Stimulated activated CD8-positive, alpha-beta memory T cell treated with anti-CD3 and anti-CD28 coated beads, Interleukin-15, amount 100 ng/mL, for 1 hour (primary cell): ENCODE measurements at regions not wholly inside any gene's neighbourhood (a gene's known extent, or its start where the extent isn't known, plus 50 kb on each side); places are given as distances from the start of the nearest gene placed in this dataset.
"Not testable (repeated sequence)": the region's sequence is repeated elsewhere in the genome, so short reads cannot be mapped to it uniquely, and the experiment has no call there.

ENCODE experiments used
- DNase-seq: peaks from one replicate; pipeline ENCODE4 v3.0.0-alpha.2; 2020; ENCODE audit warnings: low read depth

DNA sequence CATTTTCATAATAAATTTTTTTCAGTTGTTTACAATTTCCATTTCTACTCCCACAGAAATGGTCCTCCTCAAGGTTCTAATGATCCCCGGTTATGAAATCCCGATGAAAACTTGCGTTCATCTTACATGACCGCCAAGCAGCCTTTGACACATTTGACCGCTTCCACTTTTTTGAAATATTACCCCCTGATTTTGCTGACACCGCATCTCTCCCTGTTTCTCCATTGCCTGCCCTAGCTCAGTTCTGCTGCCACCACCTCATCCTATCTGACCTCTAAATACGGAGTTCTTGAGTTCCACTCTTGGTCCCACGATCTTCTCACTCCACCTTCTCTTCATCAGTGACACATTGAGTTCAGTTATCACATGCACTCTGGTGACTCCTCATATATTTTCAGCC, 74.1 kb downstream of the SLC35B3 start:
- no peak for DNase-seq

DNA sequence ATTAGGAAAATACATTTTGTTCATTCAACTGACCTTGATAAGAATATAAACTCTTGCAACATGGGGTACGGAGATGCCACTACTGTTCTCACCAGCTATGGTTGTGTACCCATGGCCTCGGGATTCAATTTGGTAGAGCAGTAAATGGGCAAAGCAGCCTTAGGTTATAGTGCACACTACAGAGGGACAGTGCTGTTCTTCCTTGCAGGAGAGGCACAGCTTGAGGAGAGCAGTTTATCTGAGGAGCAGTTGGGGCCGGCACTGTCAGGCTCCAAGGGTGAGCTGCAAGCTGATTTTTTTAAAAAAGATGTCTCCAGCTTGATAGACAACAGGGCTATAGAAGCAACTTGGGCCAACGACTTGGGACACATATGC, 82.4 kb downstream of the SLC35B3 start:
- no peak for DNase-seq

GRCh38 chr6:8352335-8352965, 82.9 kb downstream of the SLC35B3 start:
- no peak for DNase-seq

- no peak for DNase-seq
Observed at GRCh38 chr6:8343600-8343999, 91.7 kb downstream of the SLC35B3 start.

GRCh38 chr6:8342241-8342819, 93.0 kb downstream of the SLC35B3 start:
- DNase-seq: no peak

GRCh38 chr6:8337147-8337546, 98.2 kb downstream of the SLC35B3 start:
- no peak for DNase-seq

DNA sequence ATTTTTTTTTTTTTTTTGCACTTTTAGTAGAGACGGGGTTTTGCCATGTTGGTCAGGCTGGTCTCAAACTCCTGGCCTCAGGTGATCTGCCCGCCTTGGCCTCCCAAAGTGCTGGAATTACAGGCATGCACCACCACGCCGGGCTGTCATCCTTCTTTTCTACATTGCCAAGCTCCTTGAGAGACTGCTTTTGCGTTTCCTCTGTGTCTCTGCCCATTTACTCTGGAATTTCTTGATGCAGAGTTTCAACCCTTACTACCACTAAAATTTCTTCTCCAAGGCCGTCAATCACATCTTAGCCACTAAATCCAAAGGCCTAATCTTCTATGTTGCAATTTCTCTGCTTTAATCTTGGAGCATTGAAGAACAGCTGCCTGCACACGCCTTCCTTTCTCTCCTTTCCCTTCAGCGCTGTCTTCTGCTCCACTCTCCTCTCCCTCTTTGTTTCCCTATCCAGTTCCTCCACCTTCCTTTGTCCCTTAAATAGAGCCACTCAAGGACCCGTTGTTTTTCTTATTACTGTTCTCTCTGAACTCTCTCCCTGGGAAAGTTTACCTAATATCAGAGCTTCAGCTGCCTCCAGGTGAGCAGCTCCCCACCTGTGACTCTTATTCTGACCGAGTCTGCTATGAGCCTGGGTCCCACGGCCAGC, 98.8 kb downstream of the SLC35B3 start:
- DNase-seq: no peak

DNA sequence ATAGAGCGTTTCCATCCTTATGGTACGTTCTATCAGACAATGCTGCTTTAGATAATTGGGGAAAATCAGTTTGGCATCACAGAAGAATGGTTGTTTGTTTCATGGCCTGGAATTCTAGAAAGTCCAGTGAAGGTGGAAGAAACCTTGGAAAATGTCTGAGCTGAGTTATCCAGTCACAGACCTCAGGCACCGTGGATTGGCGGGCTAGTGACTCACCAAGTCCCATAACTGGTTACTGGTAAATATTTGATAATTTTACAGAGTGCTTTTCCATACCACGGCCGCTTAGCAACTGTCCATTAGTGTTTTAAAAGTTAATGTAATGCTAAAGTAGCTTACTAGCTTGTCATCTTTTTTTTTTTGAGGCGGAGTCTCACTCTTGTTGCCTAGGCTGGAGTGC, 99.4 kb downstream of the SLC35B3 start:
- DNase-seq: no peak

DNA sequence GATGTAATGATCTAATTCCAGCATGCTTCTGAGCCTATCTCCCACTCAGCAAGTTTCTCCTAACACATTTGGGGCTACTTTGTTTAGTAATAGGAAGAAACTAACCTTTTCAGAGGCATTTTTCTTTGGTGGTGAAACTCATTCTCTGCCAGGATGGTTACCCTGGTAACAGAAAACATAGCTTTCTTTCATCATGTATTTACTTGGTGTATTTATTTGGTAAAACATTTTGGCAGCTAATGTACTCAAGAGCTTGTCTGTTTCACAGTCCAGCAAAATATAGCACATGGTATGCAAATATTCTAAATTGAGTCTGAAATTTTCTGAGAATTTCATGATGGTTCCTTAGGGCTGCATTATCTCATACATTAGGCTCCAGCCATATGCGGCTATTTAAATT, 100.0 kb downstream of the SLC35B3 start:
- DNase-seq: no peak

GRCh38 chr6:8334113-8334512, 101.2 kb downstream of the SLC35B3 start:
- no peak for DNase-seq

- no peak for DNase-seq
Observed at GRCh38 chr6:8329562-8329961, 105.8 kb downstream of the SLC35B3 start.

DNA sequence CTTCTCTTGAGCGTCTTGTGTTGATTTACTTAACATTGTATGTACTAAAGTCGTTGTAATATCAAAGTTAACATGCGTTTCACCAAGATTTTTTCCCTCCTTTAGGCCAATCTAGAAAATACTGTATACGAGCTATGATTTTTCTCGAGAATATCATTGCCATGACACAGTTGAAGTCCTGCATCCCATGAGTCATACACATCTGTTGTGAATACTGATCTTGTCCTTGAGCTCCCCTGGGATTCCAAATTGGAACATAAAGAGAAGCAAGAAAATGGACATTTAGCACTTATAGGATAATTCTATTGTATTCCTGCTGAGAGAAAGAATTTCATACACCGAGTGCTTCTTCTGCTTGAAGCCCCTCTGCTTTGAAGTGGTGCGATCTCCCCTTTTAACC, 109.6 kb downstream of the SLC35B3 start:
- no peak for DNase-seq

GRCh38 chr6:8322659-8323058, 112.7 kb downstream of the SLC35B3 start:
- no peak for DNase-seq

DNA sequence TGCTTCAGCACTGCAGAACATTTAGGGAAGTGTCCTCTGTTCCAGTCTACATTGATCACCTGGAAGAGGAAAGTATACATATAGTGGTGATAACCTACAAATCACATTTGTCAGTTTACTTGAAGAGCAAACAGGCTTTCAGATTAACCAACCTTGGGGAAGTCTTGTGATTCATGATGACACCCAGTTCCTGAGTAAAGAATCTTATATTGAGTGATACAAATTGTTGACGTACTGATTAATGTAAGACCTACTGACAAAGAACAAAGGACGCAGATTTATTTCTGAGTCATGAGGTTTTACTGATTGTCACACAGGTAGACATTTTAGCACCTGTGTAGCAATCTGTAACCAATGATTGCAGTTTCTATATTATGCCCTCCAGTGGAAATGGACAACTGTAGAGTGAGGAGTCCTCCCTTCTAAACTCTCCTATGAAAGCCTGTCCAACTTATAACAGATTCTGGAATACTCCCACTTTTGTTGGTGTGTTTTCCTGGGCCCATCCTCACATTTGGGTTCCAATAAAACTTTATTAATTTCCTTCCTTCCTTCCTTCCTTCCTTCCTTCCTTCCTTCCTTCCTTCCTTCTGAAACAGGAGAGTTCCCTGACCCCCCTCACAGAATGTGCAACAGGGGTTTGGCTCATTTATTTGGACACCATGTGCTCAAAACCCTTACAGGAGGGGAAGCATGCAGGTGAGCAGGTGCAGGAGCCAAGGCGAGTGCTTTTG, 113.5 kb downstream of the SLC35B3 start:
- no peak for DNase-seq

DNA sequence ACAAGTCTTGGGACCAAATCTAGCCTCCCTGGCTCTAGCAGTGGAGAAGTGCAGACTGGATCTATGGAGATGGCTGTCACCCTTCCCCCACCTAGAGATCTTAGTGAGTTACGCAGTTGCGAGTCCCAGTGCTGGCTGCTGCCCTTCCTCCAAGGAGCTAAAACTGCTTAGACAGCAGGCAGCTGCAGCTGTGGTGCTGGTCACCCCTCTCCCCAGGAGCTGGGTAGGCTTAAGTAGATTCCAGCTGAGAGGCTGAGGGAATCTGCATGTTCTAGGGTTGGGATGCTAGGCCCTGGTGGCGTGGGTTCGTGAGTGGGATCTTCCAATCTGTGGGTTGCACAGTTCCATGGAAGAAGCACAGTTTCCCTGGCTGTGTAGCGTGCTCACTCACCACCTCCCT, 120.2 kb downstream of the SLC35B3 start:
- no peak for DNase-seq

GRCh38 chr6:8301502-8301901, 133.8 kb downstream of the SLC35B3 start:
- no peak for DNase-seq

DNA sequence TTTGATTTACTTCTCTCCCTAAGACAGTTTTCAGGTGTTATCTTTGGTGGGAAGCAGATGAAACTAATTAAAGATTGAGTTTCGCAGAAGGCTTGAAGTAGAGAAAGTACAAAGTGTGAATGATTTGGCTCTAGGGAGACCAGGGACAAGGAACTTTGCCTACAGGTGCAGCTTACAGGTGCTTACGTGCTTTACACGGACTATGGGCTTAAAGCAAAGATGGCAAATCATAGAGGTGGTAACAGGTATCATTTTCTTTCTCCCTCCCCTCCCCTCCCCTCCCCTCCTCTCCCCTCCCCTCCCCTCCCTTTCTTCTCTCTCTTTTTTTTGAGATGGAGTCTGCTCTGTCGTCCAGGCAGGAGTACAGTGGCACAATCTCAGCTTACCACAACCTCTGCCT, 136.3 kb downstream of the SLC35B3 start:
- no peak for DNase-seq

GRCh38 chr6:8282946-8283345, 152.4 kb downstream of the SLC35B3 start:
- DNase-seq: not testable (repeated sequence)

GRCh38 chr6:8282380-8282779, 153.0 kb downstream of the SLC35B3 start:
- no peak for DNase-seq

DNA sequence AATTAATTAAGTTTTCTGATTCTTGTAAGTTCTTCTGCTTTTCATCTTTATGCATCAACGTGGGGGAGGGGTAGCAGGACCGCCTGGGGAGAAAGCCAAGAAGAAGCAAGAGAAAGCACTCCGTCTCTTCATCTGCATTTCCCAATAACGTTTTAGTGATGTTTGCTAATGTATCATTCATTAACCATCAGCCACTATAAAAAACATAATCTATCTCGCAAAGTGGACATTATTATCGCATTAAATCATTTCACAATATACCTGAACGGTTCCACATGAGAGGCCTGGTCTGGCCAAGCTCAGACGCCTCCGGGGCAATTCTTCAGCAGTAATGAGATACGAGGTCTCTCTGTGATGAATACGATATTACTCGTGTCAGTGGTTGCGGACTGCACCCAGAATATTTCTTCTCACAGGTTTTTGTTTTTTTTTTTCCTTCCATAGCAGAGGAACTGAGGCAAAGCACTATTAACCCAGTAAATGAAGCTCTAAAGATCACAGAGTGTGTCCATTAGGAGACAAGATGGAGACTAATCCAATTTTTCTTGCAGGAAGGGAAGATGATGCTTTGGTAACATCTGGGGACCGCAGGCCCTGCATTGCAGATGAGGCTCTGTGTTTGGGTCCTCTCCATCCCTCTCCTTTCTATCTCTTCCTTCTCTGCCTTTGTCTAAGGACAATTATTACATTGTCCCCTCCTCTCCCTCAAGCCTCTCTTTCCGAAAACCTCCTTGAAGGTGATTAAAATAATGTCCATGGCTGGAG, 156.1 kb downstream of the SLC35B3 start:
- no peak for DNase-seq

- DNase-seq: no peak
Observed at GRCh38 chr6:8278562-8278961, 156.8 kb downstream of the SLC35B3 start.

- DNase-seq: no peak
Observed at GRCh38 chr6:8277769-8278168, 157.6 kb downstream of the SLC35B3 start.
